Vagina (tissue), 2 donors: ENCODE measurements at regions not wholly inside any gene's neighbourhood (a gene's known extent, or its start where the extent isn't known, plus 50 kb on each side); places are given as distances from the start of the nearest gene placed in this dataset.

ENCODE experiments used
- POLR2A ChIP-seq, 2 donors: fragments of 450-650 bp; IDR thresholded peaks; one replicate each; pipeline ENCODE4 v1.6.1; 2017; ENCODE audit warnings: antibody characterized with exemption in 2 of 2, mild to moderate bottlenecking in 2 of 2, moderate library complexity in 2 of 2
- POLR2AphosphoS5 ChIP-seq, 2 donors: sonication (generic); formaldehyde crosslinking; IDR thresholded peaks; one replicate each; pipeline ENCODE4 v1.9.0; 2017; ENCODE audit warnings: antibody characterized with exemption in 2 of 2, mild to moderate bottlenecking in 2 of 2, low read depth in 1 of 2; ENCODE audit not compliant: insufficient read depth in 1 of 2
- TF ChIP-seq, protein P1 (sequence below), 3 experiments: fragments of 450-650 bp in 2 of 3; fragments of 200-600 bp in 1 of 3; sonication (generic) in 1 of 3; IDR thresholded peaks; one replicate each; pipeline ENCODE4 v1.5.1; 2017 to 2019; ENCODE audit warnings: antibody characterized with exemption in 3 of 3, mild to moderate bottlenecking in 2 of 3, moderate library complexity in 2 of 3

DNA sequence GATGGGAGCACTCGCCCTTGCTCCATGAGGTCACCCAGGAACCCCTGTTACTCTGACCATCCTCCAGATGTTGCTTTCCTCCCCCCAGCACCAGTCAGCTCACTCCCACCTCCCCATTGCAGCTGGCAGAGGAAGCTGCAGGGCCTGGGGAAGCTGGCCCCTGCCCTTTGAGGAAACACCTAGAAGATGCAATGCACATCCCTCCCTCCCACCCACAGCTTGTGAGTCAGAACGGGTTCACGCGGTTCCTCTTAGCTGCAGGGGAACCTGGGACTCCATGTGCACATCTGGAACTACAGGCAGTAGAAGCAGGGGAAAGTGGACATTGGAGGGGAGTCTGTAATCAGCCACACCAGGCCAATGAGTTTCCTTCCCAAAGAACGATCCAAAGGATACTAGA, 96.9 kb downstream of the KATNIP start:
- no peak for TF ChIP-seq POLR2A (IDR thresholded peaks at IDR 0.05)
- TF ChIP-seq, protein P1, sequence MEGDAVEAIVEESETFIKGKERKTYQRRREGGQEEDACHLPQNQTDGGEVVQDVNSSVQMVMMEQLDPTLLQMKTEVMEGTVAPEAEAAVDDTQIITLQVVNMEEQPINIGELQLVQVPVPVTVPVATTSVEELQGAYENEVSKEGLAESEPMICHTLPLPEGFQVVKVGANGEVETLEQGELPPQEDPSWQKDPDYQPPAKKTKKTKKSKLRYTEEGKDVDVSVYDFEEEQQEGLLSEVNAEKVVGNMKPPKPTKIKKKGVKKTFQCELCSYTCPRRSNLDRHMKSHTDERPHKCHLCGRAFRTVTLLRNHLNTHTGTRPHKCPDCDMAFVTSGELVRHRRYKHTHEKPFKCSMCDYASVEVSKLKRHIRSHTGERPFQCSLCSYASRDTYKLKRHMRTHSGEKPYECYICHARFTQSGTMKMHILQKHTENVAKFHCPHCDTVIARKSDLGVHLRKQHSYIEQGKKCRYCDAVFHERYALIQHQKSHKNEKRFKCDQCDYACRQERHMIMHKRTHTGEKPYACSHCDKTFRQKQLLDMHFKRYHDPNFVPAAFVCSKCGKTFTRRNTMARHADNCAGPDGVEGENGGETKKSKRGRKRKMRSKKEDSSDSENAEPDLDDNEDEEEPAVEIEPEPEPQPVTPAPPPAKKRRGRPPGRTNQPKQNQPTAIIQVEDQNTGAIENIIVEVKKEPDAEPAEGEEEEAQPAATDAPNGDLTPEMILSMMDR (IDR thresholded peaks at IDR 0.05) = no peak
- TF ChIP-seq POLR2AphosphoS5 (IDR thresholded peaks at IDR 0.05; ENCODE audit: insufficient read depth in 1 of 2, low read depth in 1 of 2) = no peak
